ENCODE measurements at regions not wholly inside any gene's neighbourhood (a gene's known extent, or its start where the extent isn't known, plus 50 kb on each side); places are given as distances from the start of the nearest gene placed in this dataset.
"Not testable (repeated sequence)": the region's sequence is repeated elsewhere in the genome, so short reads cannot be mapped to it uniquely, and the experiment has no call there.

DNA sequence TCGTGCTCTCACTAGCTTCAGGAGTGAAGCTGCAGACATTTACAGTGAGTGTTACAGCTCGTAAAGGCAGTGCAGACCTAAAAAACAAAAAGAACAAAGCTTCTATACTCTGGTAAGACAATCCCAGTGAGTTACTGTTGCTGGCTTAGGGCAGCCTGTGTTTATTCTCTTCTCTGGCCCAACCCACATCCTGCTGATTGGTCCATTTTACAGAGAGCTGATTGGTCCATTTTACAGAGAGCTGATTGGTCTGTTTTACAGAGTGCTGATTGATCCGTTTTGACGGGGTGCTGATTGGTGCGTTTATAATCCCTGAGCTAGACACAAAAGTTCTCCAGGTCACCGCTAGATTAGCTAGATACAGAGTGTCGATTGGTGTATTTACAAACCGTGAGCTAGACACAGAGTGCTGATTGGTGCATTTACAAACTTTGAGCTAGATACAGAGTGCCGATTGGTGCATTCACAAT, 158.0 kb downstream of the KLRB1 start:
- DNase-seq (ENCODE audit: low read depth in 2 of 2, low spot score in 1 of 2): not testable (repeated sequence)

DNA sequence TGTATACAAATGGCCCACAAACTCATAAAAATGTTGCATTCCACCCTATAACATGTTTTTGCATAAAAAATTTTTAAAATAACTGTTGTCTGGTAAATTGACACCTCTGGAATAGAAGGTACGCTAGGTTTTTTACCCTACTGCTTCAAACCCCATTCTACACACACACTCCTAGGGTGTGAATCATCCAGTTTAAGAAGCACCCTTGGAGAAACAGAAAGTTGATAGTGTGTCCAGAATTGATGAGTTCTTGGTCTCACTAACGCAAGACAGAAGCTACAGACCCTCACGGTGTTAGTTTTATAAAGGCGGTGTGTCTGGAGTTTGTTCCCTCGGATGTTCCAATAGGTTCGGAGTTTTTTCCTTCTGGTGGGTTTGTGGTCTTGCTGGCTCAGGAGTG, 158.5 kb downstream of the KLRB1 start:
- DNase-seq (ENCODE audit: low read depth in 2 of 2, low spot score in 1 of 2): no peak

DNA sequence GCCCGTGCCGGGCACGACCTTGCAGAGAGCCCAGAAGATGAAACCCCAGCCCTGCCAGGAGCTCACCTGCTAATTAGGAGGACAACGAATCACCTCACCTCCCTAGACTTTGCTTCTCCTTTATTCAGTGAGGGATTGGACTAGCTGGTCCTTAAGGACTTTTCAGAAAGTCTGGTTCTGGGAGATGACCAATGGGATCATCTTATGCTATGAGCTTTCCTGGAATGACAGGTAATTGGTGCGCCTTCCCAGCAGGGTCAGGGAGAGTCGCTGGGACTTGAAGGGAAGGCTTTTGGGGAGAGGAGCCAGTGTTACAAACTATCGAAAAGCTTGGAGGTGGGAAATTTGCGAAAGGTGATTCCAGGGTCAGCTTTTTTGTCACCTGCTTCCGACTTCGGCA, 159.1 kb downstream of the KLRB1 start:
- DNase-seq (ENCODE audit: low read depth in 2 of 2, low spot score in 1 of 2): not testable (repeated sequence)

DNA sequence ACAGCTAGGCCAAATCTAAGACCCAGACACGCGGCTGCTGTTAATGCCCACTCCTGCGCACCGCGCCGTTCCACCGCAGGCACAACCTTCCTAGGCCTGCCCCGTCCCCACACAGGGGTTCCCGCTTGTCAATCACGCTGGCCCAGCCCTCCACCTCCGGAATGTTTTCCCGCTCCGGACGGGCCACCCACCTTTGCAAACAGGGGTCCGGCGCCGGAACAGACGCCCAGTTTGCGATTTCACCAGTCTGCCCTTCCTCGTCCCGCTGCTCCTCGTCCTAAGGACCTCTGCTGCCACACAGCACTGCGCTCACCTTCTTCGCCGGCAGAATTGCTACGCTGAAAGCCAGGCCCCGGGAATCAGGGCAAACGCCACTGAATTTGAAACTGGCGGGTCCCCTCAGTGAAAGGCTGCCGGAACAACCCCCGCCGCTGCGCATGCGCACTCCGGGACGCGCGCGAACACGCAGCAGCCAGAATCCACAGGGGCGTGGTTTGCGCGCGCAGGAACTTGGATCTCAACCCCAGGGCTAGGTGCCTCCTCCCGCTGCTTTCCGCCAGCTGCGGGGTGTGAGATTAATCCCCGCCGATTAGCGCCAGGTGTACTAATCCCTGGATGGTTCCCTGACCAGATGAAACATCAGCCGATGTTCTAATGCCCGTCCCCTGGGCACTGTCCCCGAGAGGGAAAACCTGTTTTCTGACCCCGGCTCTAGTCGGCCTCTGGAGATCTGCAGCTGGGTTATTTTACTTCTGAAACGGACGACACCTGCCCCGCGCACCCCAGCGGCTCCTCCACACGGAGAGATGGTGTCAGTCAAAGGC, 159.7 kb downstream of the KLRB1 start:
- DNase-seq (ENCODE audit: low read depth in 2 of 2, low spot score in 1 of 2): peak; percentile 79 to 84

DNA sequence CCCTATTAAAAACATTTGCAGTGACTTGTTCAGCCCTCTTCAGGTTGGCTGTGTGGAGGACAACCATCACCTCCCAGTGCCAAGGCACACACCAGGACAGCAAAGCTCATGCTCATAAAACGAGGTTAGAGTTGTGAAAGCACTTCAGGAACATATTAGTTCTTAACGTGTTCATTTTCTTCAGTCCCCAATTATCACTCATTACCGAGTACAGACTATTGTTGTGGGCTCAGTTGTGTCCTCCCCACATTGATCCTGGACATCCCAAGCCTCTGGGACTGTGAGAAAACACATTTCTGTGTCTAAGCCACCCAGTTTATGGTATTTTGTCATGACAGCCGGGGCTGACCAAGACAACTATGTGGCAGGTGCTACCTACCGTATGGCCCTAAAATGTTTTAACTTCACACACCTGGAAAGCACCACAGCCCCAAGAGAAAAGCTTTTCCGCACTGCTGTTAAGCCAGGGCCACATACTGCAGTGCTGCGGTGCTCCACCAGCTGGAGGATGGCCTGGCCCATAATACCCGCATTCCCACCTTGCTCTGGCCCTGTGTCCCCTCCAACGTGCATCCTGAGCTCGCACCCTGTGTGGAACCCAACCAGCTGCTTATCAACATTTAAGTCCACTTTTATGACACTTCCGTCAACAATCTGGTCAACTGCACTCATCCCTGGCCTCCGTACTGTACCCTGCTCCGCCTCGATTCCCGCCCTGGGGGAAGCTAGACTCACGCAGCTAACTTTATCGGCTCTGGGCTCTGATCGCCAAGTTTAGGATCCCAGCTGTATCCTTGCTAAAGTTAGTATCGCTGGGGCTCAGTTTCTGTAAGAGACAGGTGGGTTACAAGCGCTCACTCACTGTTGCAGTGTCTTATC, 160.6 kb downstream of the KLRB1 start:
- DNase-seq (ENCODE audit: low read depth in 2 of 2, low spot score in 1 of 2): not testable (repeated sequence)

DNA sequence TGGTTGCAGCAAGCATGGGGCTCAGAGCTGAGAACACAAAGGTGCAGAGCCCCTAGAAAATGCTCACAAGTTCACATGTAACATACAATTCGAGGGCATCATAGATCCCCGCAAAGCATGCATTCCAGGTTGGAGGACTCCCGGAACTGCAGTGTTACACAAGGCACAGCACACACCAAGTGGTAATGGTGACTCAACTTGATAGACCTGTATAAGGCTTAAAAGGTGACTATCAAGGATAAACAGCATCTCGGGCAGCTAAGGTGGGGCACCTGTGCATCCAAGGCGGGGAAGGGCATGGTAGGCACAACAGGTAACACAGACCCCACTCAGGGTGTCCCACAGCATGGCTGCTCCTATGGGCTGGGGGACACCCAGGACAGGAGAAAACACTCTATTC, 167.3 kb downstream of the KLRB1 start:
- DNase-seq (ENCODE audit: low read depth in 2 of 2, low spot score in 1 of 2): not testable (repeated sequence)

DNA sequence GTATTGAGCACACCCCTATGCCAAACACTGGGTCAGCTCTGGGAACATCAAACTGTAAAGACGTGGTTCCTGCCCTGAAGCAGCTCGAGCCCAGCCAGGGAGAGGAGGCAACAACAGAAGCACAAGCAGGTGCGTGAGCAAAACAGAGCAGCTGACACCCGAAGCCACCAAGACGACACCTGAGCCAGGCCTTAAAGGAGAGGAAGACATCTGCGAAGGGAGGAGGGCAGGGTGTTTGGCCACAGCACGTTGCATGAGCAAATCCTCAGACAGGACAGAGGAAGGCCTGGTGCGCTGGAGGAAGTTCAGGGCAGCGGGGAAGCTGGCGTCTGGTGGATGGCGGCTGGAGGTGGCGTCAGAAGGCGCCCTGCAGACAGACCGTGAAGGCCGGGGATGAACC, 172.0 kb downstream of the KLRB1 start:
- DNase-seq (ENCODE audit: low read depth in 2 of 2, low spot score in 1 of 2): not testable (repeated sequence)

DNA sequence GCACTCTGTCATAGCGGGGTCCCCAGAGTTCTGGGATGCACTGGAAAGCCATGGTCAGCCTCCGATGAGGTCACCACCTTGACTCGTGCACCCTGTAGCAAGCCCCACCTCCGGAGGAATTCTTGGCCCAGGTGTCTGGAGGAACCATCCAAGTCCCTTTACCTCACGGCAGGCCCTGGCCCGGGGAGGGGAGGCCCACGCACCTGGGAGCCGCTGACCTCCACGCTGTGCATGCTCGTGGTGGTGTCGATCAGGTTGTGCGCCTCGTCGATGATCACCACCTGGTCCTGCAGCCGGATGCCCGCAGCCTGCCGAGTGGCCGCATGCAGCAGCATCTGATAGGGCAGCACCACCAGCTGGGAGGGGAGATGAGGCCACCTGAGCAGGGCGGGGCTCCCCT, 177.3 kb downstream of the KLRB1 start:
- not testable (repeated sequence) for DNase-seq (ENCODE audit: low read depth in 2 of 2, low spot score in 1 of 2)

DNA sequence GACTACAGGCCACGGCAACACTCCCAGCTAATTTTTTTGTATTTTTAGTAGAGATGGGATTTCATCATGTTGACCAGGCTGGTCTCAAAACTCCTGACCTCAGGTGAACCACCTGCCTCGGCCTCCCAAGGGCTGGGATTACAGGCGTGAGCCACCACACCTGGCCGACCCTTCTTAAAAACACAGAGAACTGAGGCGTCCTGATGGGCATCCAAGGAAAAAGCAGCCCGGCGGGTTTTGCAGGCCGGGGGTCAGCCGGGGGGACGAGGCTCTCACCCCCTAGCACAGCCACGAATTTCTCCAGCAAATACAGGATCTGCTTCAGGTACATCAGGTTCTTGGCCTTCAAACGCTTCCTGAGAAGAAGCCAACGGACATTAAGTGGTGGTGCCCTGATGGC, 178.9 kb downstream of the KLRB1 start:
- DNase-seq (ENCODE audit: low read depth in 2 of 2, low spot score in 1 of 2): not testable (repeated sequence)

DNA sequence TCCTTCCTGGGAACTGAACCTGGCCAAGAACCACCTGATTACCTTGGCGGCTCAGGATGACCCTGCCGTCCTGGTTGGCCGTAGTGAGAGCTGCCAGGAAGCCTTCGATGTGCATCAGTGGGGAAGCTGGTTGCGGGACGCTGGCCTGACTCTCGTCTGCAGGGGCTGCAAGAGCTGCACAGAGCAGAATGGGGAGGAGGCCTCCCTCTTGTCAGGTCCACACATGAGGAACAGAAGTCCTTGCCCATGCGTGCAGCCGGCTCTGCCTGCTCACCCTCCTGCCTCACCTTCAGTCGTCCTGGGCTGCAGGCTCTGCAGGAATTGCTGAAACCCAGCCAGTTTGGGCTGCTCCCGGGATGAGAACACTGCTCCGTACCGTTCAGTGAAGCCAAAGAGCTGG, 182.3 kb downstream of the KLRB1 start:
- DNase-seq (ENCODE audit: low read depth in 2 of 2, low spot score in 1 of 2): not testable (repeated sequence)

DNA sequence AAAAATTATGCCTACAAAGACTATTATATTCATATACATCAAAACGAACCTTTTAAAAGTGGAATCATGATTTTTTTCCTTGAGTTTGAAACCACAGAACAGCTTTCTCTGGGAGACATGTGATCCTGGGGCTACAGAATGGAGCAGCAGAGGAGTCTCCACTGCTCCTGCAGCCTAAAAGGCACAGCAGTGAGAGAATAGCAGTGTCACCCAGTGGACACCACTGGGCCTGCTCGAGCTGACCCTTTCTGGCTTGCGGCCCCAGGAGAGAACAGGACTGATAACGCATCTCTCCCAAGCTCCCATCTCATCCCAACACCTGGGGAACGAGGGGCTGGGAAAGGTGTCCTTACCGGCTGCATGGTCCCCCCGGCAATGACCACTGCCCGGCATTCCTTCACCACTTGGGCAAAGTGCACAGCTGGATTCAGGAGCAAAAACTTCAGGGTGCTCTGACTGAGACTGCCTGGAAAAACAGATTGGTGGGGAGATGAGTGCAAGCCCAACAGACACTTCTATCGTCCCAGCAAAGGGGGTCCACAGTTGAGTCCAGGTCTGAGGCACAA, 183.5 kb downstream of the KLRB1 start:
- not testable (repeated sequence) for DNase-seq (ENCODE audit: low read depth in 2 of 2, low spot score in 1 of 2)

DNA sequence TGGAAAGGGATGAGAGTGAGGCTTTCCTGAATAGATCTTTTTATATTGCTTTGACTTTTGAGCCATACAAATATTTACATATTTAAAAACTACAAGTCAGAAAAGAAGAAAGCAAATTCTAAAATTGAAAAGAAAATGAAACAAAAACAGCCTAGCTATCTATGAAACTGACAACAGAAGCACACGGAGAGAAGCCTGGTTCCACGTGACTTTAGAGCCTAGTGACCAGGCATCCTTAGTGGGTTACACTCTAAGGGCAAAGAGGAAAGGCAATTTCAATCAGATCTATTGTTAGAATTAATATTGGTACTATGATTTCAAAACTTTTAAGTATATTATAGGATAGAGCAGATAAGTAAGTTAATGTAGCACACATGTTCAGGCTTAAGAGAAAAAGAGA, 185.0 kb downstream of the KLRB1 start:
- DNase-seq (ENCODE audit: low read depth in 2 of 2, low spot score in 1 of 2): not testable (repeated sequence)

DNA sequence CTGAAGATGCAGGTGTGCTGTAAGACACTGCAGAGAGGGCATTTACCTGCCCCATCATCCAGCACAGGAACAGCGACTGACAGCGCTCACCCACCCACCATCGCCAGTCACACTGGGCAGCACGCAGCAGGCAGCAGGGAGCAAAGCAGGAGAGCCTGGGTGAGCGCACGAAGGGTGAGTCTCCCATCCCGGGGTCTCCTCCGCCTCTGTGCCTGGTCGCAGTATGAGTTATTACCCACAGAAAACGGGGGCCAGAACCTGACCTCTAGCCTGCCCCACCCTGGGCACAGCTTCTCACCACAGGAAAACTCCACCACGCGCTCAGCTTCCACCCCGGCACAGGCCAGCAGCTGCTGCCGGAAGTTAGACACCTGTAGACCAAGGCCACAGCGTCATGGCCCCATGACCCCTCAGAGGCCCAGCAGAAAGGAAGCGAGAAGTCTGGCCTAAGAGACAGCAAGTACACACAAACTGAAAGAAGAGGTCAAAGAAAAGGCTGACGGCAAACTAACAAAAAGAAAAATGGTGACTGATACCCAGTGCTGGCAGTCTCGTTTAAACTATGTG, 186.1 kb downstream of the KLRB1 start:
- DNase-seq (ENCODE audit: low read depth in 2 of 2, low spot score in 1 of 2): not testable (repeated sequence)

DNA sequence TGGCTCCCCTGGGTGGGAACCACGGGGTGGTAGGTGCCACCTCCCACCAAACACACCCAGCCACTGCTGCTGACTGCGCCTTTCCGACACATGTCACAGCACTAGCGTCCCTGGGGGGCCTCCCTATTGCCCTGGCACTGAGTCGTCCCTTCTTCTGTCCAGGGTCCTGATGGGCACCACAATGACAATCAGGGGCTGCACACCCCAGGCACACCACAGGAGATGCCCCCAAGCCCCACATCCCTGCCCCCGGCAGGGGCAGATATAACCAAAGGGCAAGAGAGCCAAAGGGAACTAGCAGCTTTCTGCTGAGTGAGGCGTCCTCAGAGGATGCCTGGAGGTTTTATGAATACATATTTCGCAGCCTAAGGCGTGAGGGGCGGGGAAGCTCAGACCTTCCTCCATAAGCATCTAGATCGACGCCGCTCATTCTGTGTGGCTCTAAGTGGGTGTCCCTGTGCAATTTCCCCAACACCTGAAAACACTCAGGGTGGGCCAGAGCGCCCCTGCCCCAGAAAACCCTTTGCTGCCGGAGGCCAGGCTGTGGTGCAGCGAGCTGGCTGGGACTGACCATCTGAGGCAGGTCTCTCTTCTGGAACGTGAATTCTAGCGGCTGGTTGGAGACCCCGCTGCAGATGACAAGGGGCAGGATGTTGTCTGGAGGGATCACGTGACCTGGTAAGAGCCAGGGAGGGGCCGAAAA, 186.7 kb downstream of the KLRB1 start:
- not testable (repeated sequence) for DNase-seq (ENCODE audit: low read depth in 2 of 2, low spot score in 1 of 2)

DNA sequence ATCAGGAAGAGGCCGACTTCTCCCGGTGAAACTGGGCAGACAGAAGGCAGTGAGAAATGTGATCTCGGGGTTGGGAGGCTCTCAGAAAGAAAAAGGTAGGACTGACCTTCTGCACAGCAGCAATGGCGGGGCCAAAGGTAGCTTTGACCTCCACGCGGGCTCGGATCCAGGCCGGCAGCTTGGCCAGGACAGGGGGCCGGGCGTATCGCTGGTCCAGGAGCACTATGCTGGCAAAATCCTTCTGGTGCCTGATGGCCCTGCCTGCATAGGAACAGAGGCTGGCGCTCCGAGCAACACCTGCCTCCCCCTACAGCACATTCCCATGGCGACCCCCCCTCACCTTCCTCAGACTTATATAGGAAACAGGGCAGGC, 189.1 kb downstream of the KLRB1 start:
- not testable (repeated sequence) for DNase-seq (ENCODE audit: low read depth in 2 of 2, low spot score in 1 of 2)

DNA sequence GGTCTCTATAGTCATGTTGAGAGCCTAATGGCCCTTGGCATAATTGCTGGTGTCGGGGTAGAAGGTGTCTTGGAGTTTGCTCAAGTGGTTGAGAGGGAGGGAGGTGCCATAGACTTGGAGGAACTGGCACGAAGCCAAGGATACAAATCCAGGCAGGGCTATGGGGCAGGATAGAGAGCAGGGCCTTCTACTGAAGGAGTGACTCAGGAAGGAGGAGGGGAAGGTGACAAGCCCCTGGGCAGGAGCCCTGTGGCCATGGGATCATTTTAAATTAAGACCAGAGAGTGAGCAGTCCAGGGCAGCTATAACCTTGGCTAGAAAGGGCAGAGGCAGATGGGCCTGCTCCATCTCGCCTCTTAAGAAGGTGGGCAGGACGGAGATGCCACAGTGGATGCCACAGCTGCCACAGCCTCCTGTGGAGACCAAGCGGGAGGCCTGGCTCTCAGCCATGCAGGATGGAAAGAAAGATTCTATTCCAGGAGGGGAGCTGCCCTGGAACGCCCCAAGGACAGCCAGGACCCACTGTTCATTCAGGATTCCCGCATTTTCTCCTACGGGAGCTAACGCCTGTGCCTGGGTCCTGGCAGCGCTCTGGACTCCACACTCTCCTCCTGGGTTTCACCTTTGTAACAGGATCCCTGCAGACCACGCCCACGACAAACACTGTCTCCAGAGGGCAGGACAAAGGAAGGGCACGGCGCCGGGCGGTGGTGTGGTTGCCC, 189.6 kb downstream of the KLRB1 start:
- DNase-seq (ENCODE audit: low read depth in 2 of 2, low spot score in 1 of 2): not testable (repeated sequence)

DNA sequence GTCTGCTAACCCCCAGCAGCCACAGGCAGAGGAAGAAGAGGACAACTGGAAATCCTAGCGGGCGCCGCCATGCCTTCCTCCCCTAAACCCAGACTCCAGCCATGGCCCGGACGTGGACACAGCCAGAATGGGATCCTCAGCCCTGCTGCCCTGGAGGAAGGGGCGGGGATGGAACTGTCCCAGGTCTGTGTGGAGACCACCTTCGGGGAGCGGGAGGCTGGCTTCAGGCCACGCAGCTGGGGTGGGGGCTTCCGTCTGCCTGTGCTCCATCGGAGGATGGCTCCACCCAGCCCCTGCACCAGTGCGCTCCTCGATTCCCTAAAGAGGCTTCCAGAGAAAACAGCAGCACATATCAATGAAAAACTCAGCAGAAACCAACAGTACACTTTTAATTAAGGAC, 190.4 kb downstream of the KLRB1 start:
- not testable (repeated sequence) for DNase-seq (ENCODE audit: low read depth in 2 of 2, low spot score in 1 of 2)

DNA sequence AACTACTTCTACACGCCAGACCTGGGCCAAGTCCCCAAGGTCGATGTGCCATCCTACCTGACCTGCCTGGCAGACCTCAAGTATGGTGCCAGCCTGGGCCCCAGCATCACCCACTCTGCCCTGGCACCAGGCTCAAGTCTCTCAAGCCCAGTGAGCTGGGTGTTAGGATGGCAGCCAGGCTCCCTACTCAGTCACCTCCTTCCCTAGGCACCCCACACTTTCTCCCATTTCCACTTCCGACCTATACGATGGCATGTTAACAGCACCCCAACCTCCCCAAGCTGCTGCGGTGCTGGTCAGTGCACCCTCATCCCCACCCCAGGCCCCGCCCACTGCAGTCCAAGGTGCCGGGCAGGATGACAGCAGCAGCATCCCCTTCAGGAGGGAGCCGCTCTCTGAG, 191.4 kb downstream of the KLRB1 start:
- DNase-seq (ENCODE audit: low read depth in 2 of 2, low spot score in 1 of 2): not testable (repeated sequence)

DNA sequence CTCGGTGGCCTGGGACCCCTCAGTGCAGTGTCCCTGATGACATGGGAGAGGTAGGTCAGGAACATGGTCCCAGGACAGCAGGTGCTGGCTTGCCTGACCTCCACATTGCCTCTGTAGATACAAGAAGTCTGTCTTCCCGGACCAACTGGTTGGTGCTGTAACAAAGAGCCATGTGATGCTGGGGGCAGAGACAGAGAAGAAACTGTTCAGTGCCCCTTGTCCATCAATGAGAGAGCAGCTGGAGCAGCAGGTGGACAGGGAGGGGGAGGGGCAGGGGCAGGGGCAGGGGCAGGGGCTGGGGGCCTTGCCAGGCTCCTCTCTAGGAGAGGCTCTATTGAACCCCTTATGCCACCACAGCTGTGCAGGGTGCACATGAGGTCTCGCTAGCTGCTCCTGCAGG, 191.8 kb downstream of the KLRB1 start:
- DNase-seq (ENCODE audit: low read depth in 2 of 2, low spot score in 1 of 2): not testable (repeated sequence)

DNA sequence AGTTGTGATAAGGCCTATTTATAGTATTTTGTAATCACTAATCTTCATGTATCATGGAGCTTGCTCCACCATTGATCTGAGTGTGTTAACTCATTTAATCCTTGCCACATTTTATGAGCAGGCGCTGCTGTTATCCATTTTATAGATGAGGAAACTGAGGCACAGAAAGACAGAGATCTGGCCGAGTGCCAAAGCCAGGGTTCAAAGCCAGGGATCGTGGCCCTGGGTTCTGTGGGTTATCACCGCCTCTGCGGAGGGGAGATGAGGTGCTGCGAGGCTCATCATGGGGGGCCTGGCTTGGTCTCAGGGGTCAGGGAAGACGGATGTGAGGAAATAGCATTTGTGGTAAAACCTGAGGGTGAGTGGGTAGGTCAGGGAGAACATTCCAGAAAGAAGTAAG, 193.9 kb downstream of the KLRB1 start:
- not testable (repeated sequence) for DNase-seq (ENCODE audit: low read depth in 2 of 2, low spot score in 1 of 2)
